HepG2 (cell line): ENCODE measurements at regions not wholly inside any gene's neighbourhood (a gene's known extent, or its start where the extent isn't known, plus 50 kb on each side); places are given as distances from the start of the nearest gene placed in this dataset.

Experiments
- BRF2 ChIP-seq: sonication (generic); formaldehyde crosslinking; IDR thresholded peaks from 2 replicates; pipeline ENCODE4 v1.8.1; 2022; ENCODE audit warnings: mild to moderate bottlenecking, missing genetic modification reagents
- CCAR2 ChIP-seq: fragments of 200-400 bp; formaldehyde crosslinking; optimal IDR thresholded peaks from 2 replicates; pipeline ENCODE3; 2018; ENCODE audit warnings: low read depth, mild to moderate bottlenecking, low read length, moderate library complexity
- HDAC1 ChIP-seq: sonication (generic); formaldehyde crosslinking; IDR thresholded peaks from 2 replicates; pipeline ENCODE4 v1.5.1; 2020; ENCODE audit warnings: mild to moderate bottlenecking, missing genetic modification reagents
- MXD4 ChIP-seq: IDR thresholded peaks from 2 replicates; pipeline ENCODE4 v1.6.1; 2016; ENCODE audit warnings: mild to moderate bottlenecking, missing biosample characterization, missing genetic modification reagents
- NR2F6 ChIP-seq, 2 experiments: IDR thresholded peaks; 2 replicates each; pipeline ENCODE4 v1.6.1; 2016; ENCODE audit warnings: antibody characterized with exemption in 1 of 2, mild to moderate bottlenecking in 1 of 2
- PRMT3 ChIP-seq: sonication (generic); formaldehyde crosslinking; IDR thresholded peaks from 2 replicates; pipeline ENCODE4 v1.8.1; 2022; ENCODE audit warnings: low read depth, mild to moderate bottlenecking, moderate library complexity, missing genetic modification reagents, borderline replicate concordance
- RCOR2 ChIP-seq: IDR thresholded peaks from 2 replicates; pipeline ENCODE4 v1.6.1; 2016; ENCODE audit warnings: missing biosample characterization, missing genetic modification reagents
- SMYD3 ChIP-seq: sonication (generic); formaldehyde crosslinking; IDR thresholded peaks from 2 replicates; pipeline ENCODE4 v1.8.1; 2023; ENCODE audit warnings: mild to moderate bottlenecking, missing genetic modification reagents
- SOX13 ChIP-seq, 3 experiments: fragments of 450-650 bp in 1 of 3; sonication (generic) in 1 of 3; formaldehyde crosslinking in 1 of 3; IDR thresholded peaks in 2 of 3; conservative IDR thresholded peaks in 1 of 3; 2 replicates each; pipeline versions ENCODE4 v1.5.0 to v1.6.1; 2016 to 2020; ENCODE audit warnings: antibody characterized with exemption in 1 of 3, mild to moderate bottlenecking in 1 of 3, missing compliant biosample characterization in 1 of 3, missing genetic modification reagents in 1 of 3, moderate library complexity in 1 of 3
- YY1 ChIP-seq: IDR thresholded peaks from 2 replicates; pipeline ENCODE4 v1.6.1; 2011; ENCODE audit warnings: low read length, low read depth, moderate library complexity, mild to moderate bottlenecking; ENCODE audit not compliant: insufficient read depth, insufficient replicate concordance
- ZHX2 ChIP-seq, 2 experiments: sonication (generic) in 1 of 2; formaldehyde crosslinking in 1 of 2; IDR thresholded peaks; 2 replicates each; pipeline versions ENCODE4 v1.6.1 to v1.9.0; 2014 to 2022; ENCODE audit warnings: antibody characterized with exemption in 1 of 2, borderline replicate concordance in 1 of 2, inconsistent platforms in 1 of 2, low read depth in 1 of 2, missing genetic modification reagents in 1 of 2
- ZNF234 ChIP-seq: sonication (generic); formaldehyde crosslinking; conservative IDR thresholded peaks from 2 replicates; pipeline ENCODE4 v1.5.1; 2020; ENCODE audit warnings: mild to moderate bottlenecking, missing genetic modification reagents
- ZNF841 ChIP-seq: sonication (generic); formaldehyde crosslinking; IDR thresholded peaks from 2 replicates; pipeline ENCODE4 v1.8.1; 2023; ENCODE audit warnings: missing genetic modification reagents, borderline replicate concordance
- ZNF878 ChIP-seq: sonication (generic); formaldehyde crosslinking; IDR thresholded peaks from 2 replicates; pipeline ENCODE4 v1.8.1; 2023; ENCODE audit warnings: mild to moderate bottlenecking, missing genetic modification reagents, moderate library complexity
- ZSCAN5A ChIP-seq: sonication (generic); formaldehyde crosslinking; IDR thresholded peaks from 2 replicates; pipeline ENCODE4 v1.8.0; 2022; ENCODE audit warnings: mild to moderate bottlenecking, missing genetic modification reagents, borderline replicate concordance
- TF ChIP-seq, protein P1 (sequence below): sonication (generic); formaldehyde crosslinking; IDR thresholded peaks from 2 replicates; pipeline ENCODE4 v1.4.0; 2020; ENCODE audit warnings: missing genetic modification reagents
- TF ChIP-seq, protein P2 (sequence below): IDR thresholded peaks from 2 replicates; pipeline ENCODE4 v1.6.1; 2016; ENCODE audit warnings: low read depth, control low read depth

DNA sequence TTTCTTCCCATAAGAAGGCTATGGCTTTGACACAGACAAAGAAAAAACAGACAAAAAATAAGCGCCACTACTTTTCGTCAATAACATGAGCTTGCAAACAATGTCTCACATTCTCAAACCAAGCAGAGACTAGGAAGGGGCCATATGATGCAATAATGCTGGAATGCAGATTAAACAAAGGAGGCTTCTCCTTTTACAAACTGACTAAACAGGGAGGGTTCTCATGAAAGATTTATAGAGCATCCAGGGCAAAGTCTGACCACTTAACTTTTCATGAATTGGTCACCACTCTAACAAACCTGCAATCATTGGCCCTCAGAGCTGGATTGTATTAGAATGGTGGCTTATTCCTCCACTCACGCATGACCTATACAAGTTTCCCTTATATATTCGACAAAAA, 663.3 kb upstream of the CHAC2 start (continued):
- no peak for TF ChIP-seq ZHX2 (IDR thresholded peaks at IDR 0.05; ENCODE audit: low read depth)
- no peak for TF ChIP-seq ZHX2 (CRISPR knock-in tag; IDR thresholded peaks at IDR 0.05; ENCODE audit: borderline replicate concordance)
- peak; percentile 64; the same call in 1 of the 2 replicates for TF ChIP-seq NR2F6 (IDR thresholded peaks at IDR 0.05)
- TF ChIP-seq NR2F6 (CRISPR knock-in tag; IDR thresholded peaks at IDR 0.05), result peak; percentile 67
- no peak for TF ChIP-seq SMYD3 (CRISPR knock-in tag)
- TF ChIP-seq ZNF234 (CRISPR knock-in tag), result no peak
- TF ChIP-seq PRMT3 (CRISPR knock-in tag), result no peak
- TF ChIP-seq RCOR2 (CRISPR knock-in tag), result no peak
- TF ChIP-seq CCAR2, result no peak
- TF ChIP-seq, protein P1, sequence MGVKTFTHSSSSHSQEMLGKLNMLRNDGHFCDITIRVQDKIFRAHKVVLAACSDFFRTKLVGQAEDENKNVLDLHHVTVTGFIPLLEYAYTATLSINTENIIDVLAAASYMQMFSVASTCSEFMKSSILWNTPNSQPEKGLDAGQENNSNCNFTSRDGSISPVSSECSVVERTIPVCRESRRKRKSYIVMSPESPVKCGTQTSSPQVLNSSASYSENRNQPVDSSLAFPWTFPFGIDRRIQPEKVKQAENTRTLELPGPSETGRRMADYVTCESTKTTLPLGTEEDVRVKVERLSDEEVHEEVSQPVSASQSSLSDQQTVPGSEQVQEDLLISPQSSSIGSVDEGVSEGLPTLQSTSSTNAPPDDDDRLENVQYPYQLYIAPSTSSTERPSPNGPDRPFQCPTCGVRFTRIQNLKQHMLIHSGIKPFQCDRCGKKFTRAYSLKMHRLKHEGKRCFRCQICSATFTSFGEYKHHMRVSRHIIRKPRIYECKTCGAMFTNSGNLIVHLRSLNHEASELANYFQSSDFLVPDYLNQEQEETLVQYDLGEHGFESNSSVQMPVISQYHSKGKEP (CRISPR knock-in tag), result no peak
- TF ChIP-seq SOX13 (IDR thresholded peaks at IDR 0.05), result peak; percentile 82
- TF ChIP-seq SOX13 (CRISPR knock-in tag; conservative IDR thresholded peaks at IDR 0.05 in 1 of 2, IDR thresholded peaks at IDR 0.05 in 1 of 2), result peak in 1 of 2 experiments; percentile 99; a peak in 2 of 4 replicates
- TF ChIP-seq YY1, result no peak
- no peak for TF ChIP-seq MXD4 (CRISPR knock-in tag)
- peak; percentile 36 for TF ChIP-seq HDAC1 (CRISPR knock-in tag)
- no peak for TF ChIP-seq ZSCAN5A
- 0 out of 2 replicates have a peak, but pooled peaks have one; percentile 44 for TF ChIP-seq ZNF878
- no peak for TF ChIP-seq BRF2 (CRISPR knock-in tag)
- TF ChIP-seq, protein P2, sequence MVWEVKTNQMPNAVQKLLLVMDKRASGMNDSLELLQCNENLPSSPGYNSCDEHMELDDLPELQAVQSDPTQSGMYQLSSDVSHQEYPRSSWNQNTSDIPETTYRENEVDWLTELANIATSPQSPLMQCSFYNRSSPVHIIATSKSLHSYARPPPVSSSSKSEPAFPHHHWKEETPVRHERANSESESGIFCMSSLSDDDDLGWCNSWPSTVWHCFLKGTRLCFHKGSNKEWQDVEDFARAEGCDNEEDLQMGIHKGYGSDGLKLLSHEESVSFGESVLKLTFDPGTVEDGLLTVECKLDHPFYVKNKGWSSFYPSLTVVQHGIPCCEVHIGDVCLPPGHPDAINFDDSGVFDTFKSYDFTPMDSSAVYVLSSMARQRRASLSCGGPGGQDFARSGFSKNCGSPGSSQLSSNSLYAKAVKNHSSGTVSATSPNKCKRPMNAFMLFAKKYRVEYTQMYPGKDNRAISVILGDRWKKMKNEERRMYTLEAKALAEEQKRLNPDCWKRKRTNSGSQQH (CRISPR knock-in tag), result no peak
- no peak for TF ChIP-seq ZNF841 (CRISPR knock-in tag)
